OCI-LY7 (cell line): ENCODE measurements at regions not wholly inside any gene's neighbourhood (a gene's known extent, or its start where the extent isn't known, plus 50 kb on each side); places are given as distances from the start of the nearest gene placed in this dataset.

Experiments used
- BruUV-seq: library from RNA; stranded (reverse); fragments of 400-500 nt; replicated peaks from 2 replicates; lab custom pipeline; 2021; lab: Mats Ljungman, UMichigan
- CTCF ChIA-PET: fragments of 300-600 bp; sonication (Branson Sonifier 250); formaldehyde crosslinking; loops from one replicate; lab custom pipeline; 2022; ENCODE audit warnings: antibody characterized with exemption; ENCODE audit not compliant: unreplicated experiment; lab: Charles Lee
- POLR2A ChIA-PET: fragments of 300-600 bp; sonication (Branson Sonifier 250); formaldehyde crosslinking; loops from one replicate; lab custom pipeline; 2022; ENCODE audit warnings: antibody characterized with exemption; lab: Charles Lee
- DNase-seq: peaks from one replicate; pipeline ENCODE4 v3.0.0-alpha.2; 2015; ENCODE audit warnings: low spot score
- H2AFZ ChIP-seq: fragments of 200-600 bp; sonication (generic), shearing (Covaris generic); 2 replicates; pipeline ENCODE4 v1.6.1; 2014; ENCODE audit warnings: mild to moderate bottlenecking, antibody characterized with exemption, low read length, moderate library complexity
- H3K27ac ChIP-seq: fragments of 200-600 bp; sonication (generic); 2 replicates; pipeline ENCODE4 v1.5.1; 2014; ENCODE audit warnings: mixed run types, low read depth, mild to moderate bottlenecking, moderate library complexity, low read length, inconsistent platforms; ENCODE audit not compliant: poor library complexity, severe bottlenecking
- H3K36me3 ChIP-seq: fragments of 200-600 bp; sonication (generic); 2 replicates; pipeline ENCODE4 v1.6.1; 2014; ENCODE audit warnings: mild to moderate bottlenecking, antibody characterized with exemption, low read length, moderate library complexity, mixed read lengths; ENCODE audit not compliant: insufficient read depth
- H3K4me1 ChIP-seq: fragments of 200-600 bp; sonication (generic); 2 replicates; pipeline ENCODE4 v1.5.1; 2014; ENCODE audit warnings: mild to moderate bottlenecking, low read length; ENCODE audit not compliant: insufficient read depth, poor library complexity, severe bottlenecking
- H3K4me2 ChIP-seq: fragments of 200-600 bp; sonication (generic); 2 replicates; pipeline ENCODE4 v1.6.1; 2014; ENCODE audit warnings: mild to moderate bottlenecking, low read length
- H3K4me3 ChIP-seq: fragments of 200-600 bp; sonication (generic); 2 replicates; pipeline ENCODE4 v1.5.1; 2014; ENCODE audit warnings: mild to moderate bottlenecking, low read depth, low read length; ENCODE audit not compliant: poor library complexity, severe bottlenecking
- H3K79me2 ChIP-seq: fragments of 200-600 bp; sonication (generic); 2 replicates; pipeline ENCODE4 v1.6.1; 2016; ENCODE audit warnings: low read depth, mild to moderate bottlenecking, low read length, moderate library complexity, mixed read lengths; ENCODE audit not compliant: insufficient read depth
- H3K9me2 ChIP-seq: fragments of 200-600 bp; sonication (generic); 2 replicates; pipeline ENCODE4 v1.6.1; 2016; ENCODE audit warnings: mild to moderate bottlenecking, low read length, mixed read lengths; ENCODE audit not compliant: insufficient read depth
- H3K9me3 ChIP-seq: fragments of 200-600 bp; sonication (generic); 2 replicates; pipeline ENCODE4 v1.6.1; 2014; ENCODE audit warnings: mild to moderate bottlenecking, mixed run types, low read length, mixed read lengths
- H4K20me1 ChIP-seq: fragments of 200-600 bp; sonication (generic); 2 replicates; pipeline ENCODE4 v1.6.1; 2014; ENCODE audit warnings: mild to moderate bottlenecking, antibody characterized with exemption, low read length, moderate library complexity, mixed read lengths; ENCODE audit not compliant: insufficient read depth
- EZH2phosphoT487 ChIP-seq: fragments of 200-600 bp; sonication (generic); IDR thresholded peaks from 2 replicates; pipeline ENCODE4 v1.6.1; 2018; ENCODE audit warnings: low read depth, borderline replicate concordance, mild to moderate bottlenecking, mixed run types, antibody characterized with exemption, low read length, moderate library complexity, mixed read lengths
- intact Hi-C: fragments of 100-400 bp; cut with micrococcal nuclease; formaldehyde crosslinking; loops from one replicate; pipeline ENCODE4 v1.10.0; 2022; ENCODE audit not compliant: unreplicated experiment
- TF ChIP-seq, protein P1 (sequence below): fragments of 200-600 bp; sonication (generic); conservative IDR thresholded peaks from 2 replicates; pipeline ENCODE4 v1.5.1; 2014; ENCODE audit warnings: mild to moderate bottlenecking, antibody characterized with exemption, low read length, moderate library complexity, mixed read lengths

- POLR2A ChIA-PET: interaction anchor here (0.6 to 0.7 kb wide), 2 partner anchors 12 to 141 kb away, joined by 3 to 4 read pairs; no protein-coding TSS in a partner anchor
Measured at GRCh38 chr7:86453454-86453853, 190.3 kb upstream of the GRM3 start.

DNA sequence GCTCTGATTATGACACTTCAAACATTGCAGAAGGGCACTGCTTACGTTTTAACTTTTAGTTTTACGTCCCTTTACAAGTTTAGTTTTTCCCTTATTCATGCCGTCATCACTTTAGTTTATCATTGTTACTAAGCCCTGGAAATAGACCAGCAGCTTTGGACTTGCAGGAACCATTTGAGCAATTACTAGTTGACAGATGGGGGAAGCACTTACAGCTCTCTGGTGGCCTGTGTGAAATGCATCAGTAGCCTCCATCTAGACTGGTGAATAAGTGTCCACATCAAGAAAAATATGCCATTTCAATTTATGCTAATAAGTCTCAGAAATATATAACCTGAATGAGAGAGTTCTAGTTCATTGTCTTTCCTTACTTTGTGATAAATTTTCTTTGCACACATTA, 194.9 kb upstream of the GRM3 start:
- Histone ChIP-seq H3K4me2 (no peak overlapping the region), H3K9me3 (peaks cover 10% of the 10 kb centered on the region; the same call in 1 of the 2 replicates), H3K4me3 (no peak overlapping the region), H3K79me2 (no peaks in the 10 kb centered on the region), H3K9me2 (no peaks in the 10 kb centered on the region), H2AFZ (no peak overlapping the region), H4K20me1 (no peaks in the 10 kb centered on the region), H3K36me3 (no peaks in the 10 kb centered on the region), H3K27ac (no peak overlapping the region), H3K4me1 (no peaks in the 10 kb centered on the region)
- TF ChIP-seq EZH2phosphoT487: no peak
- TF ChIP-seq, protein P1, sequence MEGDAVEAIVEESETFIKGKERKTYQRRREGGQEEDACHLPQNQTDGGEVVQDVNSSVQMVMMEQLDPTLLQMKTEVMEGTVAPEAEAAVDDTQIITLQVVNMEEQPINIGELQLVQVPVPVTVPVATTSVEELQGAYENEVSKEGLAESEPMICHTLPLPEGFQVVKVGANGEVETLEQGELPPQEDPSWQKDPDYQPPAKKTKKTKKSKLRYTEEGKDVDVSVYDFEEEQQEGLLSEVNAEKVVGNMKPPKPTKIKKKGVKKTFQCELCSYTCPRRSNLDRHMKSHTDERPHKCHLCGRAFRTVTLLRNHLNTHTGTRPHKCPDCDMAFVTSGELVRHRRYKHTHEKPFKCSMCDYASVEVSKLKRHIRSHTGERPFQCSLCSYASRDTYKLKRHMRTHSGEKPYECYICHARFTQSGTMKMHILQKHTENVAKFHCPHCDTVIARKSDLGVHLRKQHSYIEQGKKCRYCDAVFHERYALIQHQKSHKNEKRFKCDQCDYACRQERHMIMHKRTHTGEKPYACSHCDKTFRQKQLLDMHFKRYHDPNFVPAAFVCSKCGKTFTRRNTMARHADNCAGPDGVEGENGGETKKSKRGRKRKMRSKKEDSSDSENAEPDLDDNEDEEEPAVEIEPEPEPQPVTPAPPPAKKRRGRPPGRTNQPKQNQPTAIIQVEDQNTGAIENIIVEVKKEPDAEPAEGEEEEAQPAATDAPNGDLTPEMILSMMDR: no peak
- ChIA-PET POLR2A (no interaction called here), CTCF (no interaction called here)
- intact Hi-C loops: no loop called here
- no TSS peak for BruUV-seq
- DNase-seq: no peak

More at GRCh38 chr7:86453454-86453853, 190.3 kb upstream of the GRM3 start:
- Histone ChIP-seq H2AFZ (no peak overlapping the region), H3K9me3 (no peaks in the 10 kb centered on the region), H3K27ac (no peak overlapping the region), H3K4me2 (no peak overlapping the region), H3K9me2 (no peaks in the 10 kb centered on the region), H4K20me1 (no peaks in the 10 kb centered on the region), H3K79me2 (no peaks in the 10 kb centered on the region), H3K4me3 (no peak overlapping the region), H3K4me1 (peaks cover 13% of the 10 kb centered on the region), H3K36me3 (no peaks in the 10 kb centered on the region)
- no peak for TF ChIP-seq EZH2phosphoT487
- TF ChIP-seq, protein P1: no peak
- DNase-seq: no peak
- intact Hi-C loops: no loop called here
- BruUV-seq: no TSS peak
- CTCF ChIA-PET: no interaction called here

DNA sequence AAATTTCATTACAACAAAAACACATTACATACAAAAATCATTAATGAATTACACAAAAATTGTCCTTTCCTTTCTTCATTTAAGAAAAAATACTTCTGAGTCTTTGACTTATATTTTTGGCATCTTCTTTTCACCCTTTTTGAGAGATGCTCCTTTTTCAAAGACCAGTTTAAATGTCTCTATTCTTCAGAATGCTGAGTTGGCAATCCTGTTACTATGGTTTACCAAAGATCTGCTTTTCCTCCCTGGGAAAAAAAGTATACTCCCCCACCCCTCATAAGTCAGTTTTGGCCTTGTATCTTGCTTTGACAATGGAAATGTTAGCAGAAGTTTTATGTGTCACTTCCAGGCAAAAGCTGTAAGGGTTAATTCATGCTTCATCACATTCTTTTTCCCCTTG, 198.4 kb upstream of the GRM3 start:
- no peak overlapping the region for H3K4me3 ChIP-seq
- H3K9me3 ChIP-seq: peaks cover 14% of the 10 kb centered on the region; the same call in 1 of the 2 replicates
- no peak for DNase-seq
- TF ChIP-seq, protein P1: no peak
- TF ChIP-seq EZH2phosphoT487: no peak
- H3K27ac ChIP-seq: no peak overlapping the region
- CTCF ChIA-PET: no interaction called here
- H3K4me1 ChIP-seq: no peaks in the 10 kb centered on the region
- intact Hi-C loops: no loop called here
- no TSS peak for BruUV-seq
- H3K36me3 ChIP-seq: no peaks in the 10 kb centered on the region
- H3K4me2 ChIP-seq: no peak overlapping the region
- no peaks in the 10 kb centered on the region for H3K9me2 ChIP-seq
- POLR2A ChIA-PET: interaction anchor here (0.5 to 0.6 kb wide), 2 partner anchors 20 to 1007 kb away, joined by 3 to 4 read pairs; no protein-coding TSS in a partner anchor
- H3K79me2 ChIP-seq: no peaks in the 10 kb centered on the region
- no peak overlapping the region for H2AFZ ChIP-seq
- no peaks in the 10 kb centered on the region for H4K20me1 ChIP-seq
